SHP77 treated with DMSO at 0.1 percent for 48 hours (cell line): ENCODE measurements at regions not wholly inside any gene's neighbourhood (a gene's known extent, or its start where the extent isn't known, plus 50 kb on each side); places are given as distances from the start of the nearest gene placed in this dataset.
A peak's percentile ranks its signal among the peaks of the same experiment; 100 is the strongest.

Experiments
- DNase-seq: peaks from one replicate; lab custom pipeline; 2025; lab: John Stamatoyannopoulos, UW

DNA sequence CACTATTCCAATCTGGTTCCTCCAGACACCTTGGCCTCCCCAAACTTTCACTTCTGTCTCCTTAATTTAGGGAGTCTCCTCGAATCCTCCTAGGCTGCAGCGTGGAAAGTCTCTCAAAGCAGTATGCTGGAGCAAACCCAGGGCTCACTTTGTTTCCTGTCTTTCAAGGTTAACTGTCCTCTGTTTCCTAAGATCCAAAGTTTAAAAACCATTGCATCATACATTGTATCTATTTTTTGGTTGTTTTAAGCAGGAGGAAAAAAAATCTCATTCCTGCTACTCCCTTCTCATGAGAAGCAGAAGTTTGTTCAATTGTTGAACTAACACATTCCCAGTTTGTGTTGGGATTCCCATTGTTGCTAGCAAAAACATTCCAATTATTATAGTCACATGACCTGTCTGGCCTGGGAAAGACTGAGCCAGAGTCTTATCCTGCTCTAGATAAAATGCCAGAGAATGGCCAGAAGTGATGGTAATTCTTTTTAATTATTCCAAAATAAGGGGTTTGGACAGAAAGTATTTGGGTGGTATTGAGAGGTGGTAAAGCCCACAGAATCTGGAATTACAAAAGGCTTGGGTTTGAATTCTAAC is 67.3 kb downstream of the HSPB8 start:
- DNase-seq, result no peak

DNA sequence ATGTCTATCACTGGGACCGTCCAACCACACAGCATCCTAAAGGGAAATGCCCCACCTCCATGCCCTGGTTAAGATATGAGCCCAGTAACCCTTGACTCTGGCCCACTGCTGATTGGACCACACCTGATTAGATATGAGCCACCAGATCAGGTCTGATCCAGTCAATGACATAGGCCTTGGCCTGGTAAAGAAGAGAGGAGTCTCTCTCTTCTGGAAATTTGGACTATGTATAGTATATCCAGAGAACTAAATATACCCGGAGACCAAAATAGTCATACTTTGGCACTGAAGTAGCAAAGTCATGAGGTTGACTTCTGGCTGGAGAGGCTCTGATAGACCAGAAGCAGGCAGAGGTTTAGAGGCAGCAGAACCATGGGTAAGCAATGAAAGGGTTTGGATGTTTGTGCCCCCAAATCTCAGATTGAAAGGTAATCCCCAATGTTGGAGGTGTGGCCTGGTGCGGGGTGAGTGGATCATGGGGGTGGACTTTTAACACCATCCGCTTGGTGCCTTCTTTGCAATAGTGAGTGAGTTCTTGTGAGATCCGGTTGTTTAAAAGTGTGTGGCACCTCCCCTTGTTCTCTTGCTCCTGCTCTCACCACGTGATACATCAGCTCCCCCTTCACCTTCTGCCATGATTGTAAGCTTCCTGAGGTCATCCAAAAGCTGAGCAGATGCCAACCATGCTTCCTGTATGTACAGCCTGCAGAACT is 68.4 kb downstream of the HSPB8 start:
- DNase-seq, result no peak

DNA sequence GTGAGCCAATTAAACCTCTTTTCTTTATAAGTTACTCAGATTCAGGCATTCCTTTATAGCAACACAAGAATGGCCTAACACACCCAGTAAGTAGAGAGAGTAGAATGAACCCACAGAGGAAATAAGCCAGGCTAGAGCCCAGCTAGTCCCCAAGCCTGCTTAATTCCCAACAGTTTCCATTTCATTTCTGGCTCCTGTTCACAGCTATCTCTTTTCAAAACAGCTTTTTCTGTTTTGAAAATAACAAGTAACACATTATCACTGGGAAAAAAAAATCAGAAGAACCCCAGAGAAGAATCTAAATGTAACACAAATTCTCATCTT is 69.0 kb downstream of the HSPB8 start:
- no peak for DNase-seq

DNA sequence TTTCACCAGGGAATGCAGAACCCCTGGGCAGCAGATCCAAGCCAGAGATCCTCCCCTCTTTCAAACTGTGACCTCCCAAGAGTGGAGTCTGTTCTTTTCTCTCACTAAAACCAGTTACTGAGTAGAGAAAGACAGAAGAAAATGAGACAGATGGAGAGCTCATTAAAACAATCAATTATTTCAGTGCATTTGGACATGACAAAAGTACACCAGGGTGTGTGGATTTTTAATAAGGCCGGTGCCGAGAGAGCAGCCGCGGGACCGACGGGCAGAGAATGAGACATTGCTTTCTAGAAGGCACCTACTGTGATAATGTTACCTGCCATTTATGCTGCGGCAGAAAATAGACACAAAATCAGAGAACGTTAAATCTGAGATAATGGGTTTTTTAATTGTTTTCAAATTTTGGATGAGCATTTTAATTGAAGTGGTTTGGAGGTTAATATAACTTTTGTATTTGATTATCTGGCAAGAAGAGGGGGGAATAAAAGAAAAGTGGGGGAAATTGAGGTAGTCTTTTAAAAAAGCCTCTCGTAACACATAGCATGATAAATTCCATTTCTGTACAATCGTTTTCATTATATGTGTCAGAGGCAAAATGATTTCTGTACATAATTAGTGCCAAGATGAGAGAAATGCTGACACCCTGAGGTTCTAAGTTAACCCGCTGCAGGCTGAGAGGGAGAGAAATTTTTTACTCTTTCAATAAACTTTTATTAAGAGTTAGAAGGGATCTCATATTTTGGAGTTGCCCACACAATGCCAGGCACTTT is 70.8 kb downstream of the HSPB8 start:
- DNase-seq, result no peak

DNA sequence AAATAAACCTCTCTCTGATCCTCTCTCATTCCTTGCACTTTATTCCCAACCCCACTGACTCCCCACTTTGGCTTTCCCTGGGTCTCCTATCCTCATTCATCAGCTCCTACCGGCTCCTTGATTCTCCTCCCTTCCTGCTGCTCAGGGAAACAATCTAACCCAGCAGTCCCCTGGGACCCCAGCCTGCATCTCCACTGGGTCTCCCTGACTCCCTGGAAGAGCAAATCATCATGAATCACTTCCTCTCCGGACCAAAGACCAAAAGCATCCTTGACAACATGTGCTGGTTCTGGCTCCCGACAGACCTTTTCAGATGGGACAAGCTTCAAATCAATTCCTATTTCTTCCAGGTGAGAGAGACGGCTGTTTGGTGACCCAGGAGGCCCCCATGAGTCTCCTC is 76.6 kb downstream of the HSPB8 start:
- DNase-seq, result no peak

DNA sequence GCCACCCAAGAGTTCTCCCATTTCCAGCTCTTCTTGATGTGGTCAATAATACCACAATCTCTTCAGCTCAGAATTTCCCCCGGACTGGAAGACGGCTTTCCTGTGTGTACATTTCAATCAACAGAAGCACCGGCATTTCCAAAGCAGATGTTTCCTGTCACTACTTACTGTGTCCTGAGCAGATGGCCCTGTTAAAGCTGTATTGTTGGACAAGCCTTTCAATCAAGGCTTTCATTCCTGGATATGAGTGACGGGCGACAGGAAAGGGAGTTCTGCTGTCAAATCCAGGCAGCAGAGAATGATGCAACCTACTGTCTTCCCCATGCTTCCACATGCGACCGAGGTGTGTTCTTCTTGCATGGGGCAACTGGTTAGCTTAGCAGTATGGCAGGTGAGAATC is 76.4 kb upstream of the CCDC60 start:
- peak; percentile 47 for DNase-seq

DNA sequence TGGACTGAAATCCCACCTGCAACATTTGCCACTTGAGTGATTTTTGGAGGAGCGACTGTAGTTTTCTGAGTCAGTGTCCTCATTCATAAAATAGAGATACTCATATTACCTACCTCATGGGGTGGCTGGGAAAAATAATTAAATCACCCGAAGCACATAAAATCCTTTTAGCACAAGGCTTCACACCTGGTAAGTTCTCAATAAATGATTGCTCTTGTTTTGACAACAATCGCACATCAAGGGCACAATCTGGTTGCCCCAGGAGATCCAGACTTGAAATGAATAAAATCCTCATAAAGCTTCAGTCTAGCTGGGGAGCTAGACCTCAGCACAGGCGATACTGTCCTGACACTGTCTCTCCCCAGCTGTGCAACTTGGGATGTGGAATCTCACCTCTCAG is 76.0 kb upstream of the CCDC60 start:
- DNase-seq, result no peak

DNA sequence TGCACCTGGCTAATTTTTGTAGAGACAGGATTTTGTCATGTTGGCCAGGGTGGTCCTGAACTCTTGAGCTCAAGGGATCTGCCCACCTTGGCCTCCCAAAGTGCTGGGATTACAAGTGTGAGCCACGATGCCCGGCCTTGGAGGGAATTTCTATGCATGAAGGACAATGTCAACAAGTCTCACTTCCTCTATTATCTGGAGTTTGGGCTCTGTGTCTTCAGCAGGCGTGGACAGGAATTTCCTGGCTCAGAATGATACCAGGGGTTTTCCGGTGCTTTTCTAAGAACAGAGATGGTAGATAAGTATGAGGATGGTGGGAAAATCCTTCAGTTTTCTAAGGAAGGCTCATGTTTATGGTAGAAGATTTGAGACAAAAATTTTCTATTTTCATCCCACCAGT is 75.0 kb upstream of the CCDC60 start:
- DNase-seq, result no peak

DNA sequence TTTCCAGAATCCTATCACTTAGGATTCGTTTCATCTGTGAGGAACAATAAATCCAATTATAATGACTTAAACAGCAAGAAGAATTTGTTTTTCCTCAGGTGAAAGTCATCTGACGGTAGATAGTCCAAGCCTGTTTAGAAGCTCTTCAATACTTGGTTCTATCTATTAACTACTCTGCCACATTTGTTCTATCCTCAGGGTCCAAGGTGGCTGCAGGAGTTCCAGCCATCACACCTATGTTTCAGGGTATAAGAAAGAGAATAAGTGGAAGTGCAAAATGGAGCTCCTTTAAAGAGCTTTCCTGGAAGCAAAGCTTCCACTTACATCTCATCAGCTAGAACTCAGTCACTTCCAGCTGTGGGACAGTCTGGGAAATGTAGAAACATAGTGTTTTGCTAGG is 72.1 kb upstream of the CCDC60 start:
- no peak for DNase-seq

DNA sequence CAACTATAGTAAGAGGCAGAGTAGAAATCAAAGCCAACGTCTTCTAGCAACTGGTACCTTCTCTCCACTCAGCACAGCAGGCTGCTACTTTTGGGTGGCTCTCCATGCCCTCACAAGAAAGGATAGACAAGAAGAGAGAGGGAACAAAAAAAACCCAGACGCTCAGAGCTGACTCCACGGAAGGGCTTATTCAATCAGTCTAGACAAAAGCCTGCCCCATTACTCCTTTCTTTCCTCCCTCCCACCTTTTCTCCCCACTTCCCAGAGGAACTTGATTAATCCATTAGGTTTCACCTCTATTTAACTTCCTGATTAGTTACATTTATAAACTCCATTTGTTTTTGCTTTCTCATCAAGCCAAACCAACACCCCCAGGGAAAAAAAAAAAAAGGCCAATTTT is 71.1 kb upstream of the CCDC60 start:
- no peak for DNase-seq

DNA sequence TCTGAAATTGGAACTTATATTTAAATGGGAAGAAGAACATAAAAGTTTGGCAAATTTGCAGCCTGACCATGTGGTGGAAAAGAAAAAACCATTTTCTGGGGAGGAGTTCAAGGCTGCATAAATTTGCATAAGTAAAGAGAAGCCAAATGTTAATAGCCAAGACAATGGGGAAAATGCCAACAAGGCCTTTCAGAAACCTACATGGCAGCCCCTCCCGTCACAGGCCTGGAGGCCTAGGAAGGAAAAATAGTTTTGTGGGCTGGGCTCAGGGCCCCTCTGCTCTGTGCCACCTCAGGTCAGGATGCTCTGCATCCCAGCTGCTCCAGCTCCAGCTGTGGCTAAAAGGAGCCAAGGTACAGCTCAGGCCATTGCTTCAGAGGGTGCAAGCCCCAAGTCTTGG is 67.6 kb upstream of the CCDC60 start:
- no peak for DNase-seq

DNA sequence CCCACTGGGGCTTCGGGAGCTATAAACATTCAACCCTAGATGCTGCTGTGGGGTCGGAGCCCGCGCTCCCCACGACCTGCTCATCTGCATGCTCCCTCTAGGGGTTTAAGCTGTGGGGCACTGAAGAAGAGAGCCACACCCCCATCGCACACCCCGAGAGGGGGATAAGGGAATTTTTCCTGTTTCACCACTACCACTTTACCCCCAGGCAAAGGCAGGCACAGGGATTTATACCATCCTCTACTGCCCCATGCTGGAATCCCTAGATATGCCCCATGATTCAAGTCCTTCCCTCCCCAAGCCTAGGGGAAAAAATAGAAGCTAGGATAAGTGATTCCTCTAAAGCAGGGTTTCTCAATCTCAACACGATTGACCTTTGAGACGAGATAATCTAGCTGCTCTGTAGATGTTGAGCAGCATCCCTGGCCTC is 59.9 kb upstream of the CCDC60 start:
- no peak for DNase-seq

DNA sequence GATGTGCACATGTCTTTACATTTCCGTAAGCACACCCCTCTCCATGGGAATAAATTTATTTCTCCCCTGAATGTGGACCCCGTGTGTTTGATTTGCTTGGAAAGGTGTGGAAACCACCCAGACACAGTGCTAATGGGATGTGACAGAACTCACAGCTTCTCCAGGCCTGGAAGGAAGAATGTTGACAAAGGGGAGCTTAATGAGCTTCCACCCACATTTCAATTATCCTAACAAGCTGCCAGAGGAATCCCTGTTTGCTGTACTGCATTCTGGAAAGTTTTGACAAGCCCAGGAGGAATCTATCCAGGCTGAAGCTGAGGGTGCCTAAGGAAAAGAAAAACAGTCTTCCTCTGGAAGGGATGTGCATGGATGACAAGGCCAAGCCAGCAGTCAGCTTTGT is 51.2 kb upstream of the CCDC60 start:
- no peak for DNase-seq
